GM12872 (cell line): ENCODE measurements at regions not wholly inside any gene's neighbourhood (a gene's known extent, or its start where the extent isn't known, plus 50 kb on each side); places are given as distances from the start of the nearest gene placed in this dataset.

ENCODE experiments used
- TF ChIP-seq, protein P1 (sequence below): IDR thresholded peaks from 3 replicates; pipeline ENCODE4 v1.5.1; 2011; ENCODE audit warnings: low read depth, mild to moderate bottlenecking, low read length, moderate library complexity; ENCODE audit not compliant: insufficient read depth

DNA sequence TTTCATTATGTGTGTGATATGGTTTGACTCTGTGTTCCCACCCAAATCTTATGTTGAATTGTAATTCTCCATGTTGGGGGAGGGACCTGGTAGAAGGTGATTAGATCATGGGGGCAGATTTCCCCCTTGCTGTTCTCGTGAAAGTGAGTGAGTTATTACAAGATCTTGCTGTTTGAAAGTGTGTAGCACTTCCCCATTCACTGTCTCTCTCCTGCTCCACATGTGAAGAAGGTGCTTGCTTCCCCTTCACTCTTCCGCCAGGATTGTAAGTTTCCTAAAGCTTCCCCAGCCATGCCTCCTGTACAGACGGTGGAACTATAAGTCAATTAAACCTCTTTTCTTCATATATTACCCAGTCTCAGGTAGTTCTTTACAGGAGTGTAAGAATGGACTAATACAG is 54.3 kb upstream of the SERTM1 start:
- TF ChIP-seq, protein P1, sequence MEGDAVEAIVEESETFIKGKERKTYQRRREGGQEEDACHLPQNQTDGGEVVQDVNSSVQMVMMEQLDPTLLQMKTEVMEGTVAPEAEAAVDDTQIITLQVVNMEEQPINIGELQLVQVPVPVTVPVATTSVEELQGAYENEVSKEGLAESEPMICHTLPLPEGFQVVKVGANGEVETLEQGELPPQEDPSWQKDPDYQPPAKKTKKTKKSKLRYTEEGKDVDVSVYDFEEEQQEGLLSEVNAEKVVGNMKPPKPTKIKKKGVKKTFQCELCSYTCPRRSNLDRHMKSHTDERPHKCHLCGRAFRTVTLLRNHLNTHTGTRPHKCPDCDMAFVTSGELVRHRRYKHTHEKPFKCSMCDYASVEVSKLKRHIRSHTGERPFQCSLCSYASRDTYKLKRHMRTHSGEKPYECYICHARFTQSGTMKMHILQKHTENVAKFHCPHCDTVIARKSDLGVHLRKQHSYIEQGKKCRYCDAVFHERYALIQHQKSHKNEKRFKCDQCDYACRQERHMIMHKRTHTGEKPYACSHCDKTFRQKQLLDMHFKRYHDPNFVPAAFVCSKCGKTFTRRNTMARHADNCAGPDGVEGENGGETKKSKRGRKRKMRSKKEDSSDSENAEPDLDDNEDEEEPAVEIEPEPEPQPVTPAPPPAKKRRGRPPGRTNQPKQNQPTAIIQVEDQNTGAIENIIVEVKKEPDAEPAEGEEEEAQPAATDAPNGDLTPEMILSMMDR = no peak
